HepG2 (cell line): ENCODE measurements at regions not wholly inside any gene's neighbourhood (a gene's known extent, or its start where the extent isn't known, plus 50 kb on each side); places are given as distances from the start of the nearest gene placed in this dataset.

Experiments
- CCDC6 ChIP-seq: sonication (generic); formaldehyde crosslinking; IDR thresholded peaks from 2 replicates; pipeline ENCODE4 v1.8.1; 2022; ENCODE audit warnings: mild to moderate bottlenecking, missing genetic modification reagents, moderate library complexity
- CENPX ChIP-seq: sonication (generic); formaldehyde crosslinking; IDR thresholded peaks from 2 replicates; pipeline ENCODE4 v1.9.0; 2021; ENCODE audit warnings: mild to moderate bottlenecking, missing genetic modification reagents, moderate library complexity
- GATAD2A ChIP-seq: IDR thresholded peaks from 2 replicates; pipeline ENCODE4 v1.6.1; 2016
- GPN1 ChIP-seq: sonication (generic); formaldehyde crosslinking; IDR thresholded peaks from 2 replicates; pipeline ENCODE4 v1.5.1; 2020; ENCODE audit warnings: missing genetic modification reagents, borderline replicate concordance
- HDAC6 ChIP-seq: fragments of 200-600 bp; sonication (generic); IDR thresholded peaks from 2 replicates; pipeline ENCODE4 v1.7.0; 2017; ENCODE audit warnings: mild to moderate bottlenecking, antibody characterized with exemption, low read length, low read depth
- HNRNPL ChIP-seq: fragments of 200-400 bp; formaldehyde crosslinking; IDR thresholded peaks from 2 replicates; pipeline ENCODE4 v1.6.1; 2017; ENCODE audit warnings: mild to moderate bottlenecking, low read depth, low read length
- JARID2 ChIP-seq: sonication (generic); formaldehyde crosslinking; IDR thresholded peaks from 2 replicates; pipeline ENCODE4 v1.8.1; 2023; ENCODE audit warnings: missing genetic modification reagents, inconsistent platforms; ENCODE audit not compliant: insufficient replicate concordance
- MATR3 ChIP-seq: sonication (generic); formaldehyde crosslinking; IDR thresholded peaks from 2 replicates; pipeline ENCODE4 v1.4.0; 2020; ENCODE audit warnings: missing genetic modification reagents
- SNRNP70 ChIP-seq: fragments of 200-400 bp; formaldehyde crosslinking; IDR thresholded peaks from 2 replicates; pipeline ENCODE4 v1.6.1; 2017; ENCODE audit warnings: mild to moderate bottlenecking, low read depth, low read length, moderate library complexity
- ZBTB42 ChIP-seq: sonication (generic); formaldehyde crosslinking; IDR thresholded peaks from 2 replicates; pipeline ENCODE4 v1.5.0; 2020; ENCODE audit warnings: mild to moderate bottlenecking, missing genetic modification reagents
- ZIK1 ChIP-seq: sonication (generic); formaldehyde crosslinking; IDR thresholded peaks from 2 replicates; pipeline ENCODE4 v1.5.0; 2020; ENCODE audit warnings: mild to moderate bottlenecking, low read depth, missing genetic modification reagents, borderline replicate concordance
- ZNF563 ChIP-seq: sonication (generic); formaldehyde crosslinking; IDR thresholded peaks from 2 replicates; pipeline ENCODE4 v1.8.0; 2022; ENCODE audit warnings: mild to moderate bottlenecking, moderate library complexity, missing genetic modification reagents
- ZNF652 ChIP-seq: IDR thresholded peaks from 2 replicates; pipeline ENCODE4 v1.6.1; 2016; ENCODE audit warnings: low read depth, borderline replicate concordance
- ZNF777 ChIP-seq: sonication (generic); formaldehyde crosslinking; IDR thresholded peaks from 2 replicates; pipeline ENCODE4 v1.4.0; 2020; ENCODE audit warnings: missing genetic modification reagents
- TF ChIP-seq, protein P1 (sequence below): sonication (generic); formaldehyde crosslinking; IDR thresholded peaks from 2 replicates; pipeline ENCODE4 v1.4.0; 2020; ENCODE audit warnings: mild to moderate bottlenecking, low read depth, missing genetic modification reagents
- TF ChIP-seq, protein P2 (sequence below): sonication (generic); formaldehyde crosslinking; conservative IDR thresholded peaks from 2 replicates; pipeline ENCODE4 v1.4.0; 2020; ENCODE audit warnings: missing genetic modification reagents
- TF ChIP-seq, protein P3 (sequence below): sonication (generic); formaldehyde crosslinking; IDR thresholded peaks from 2 replicates; pipeline ENCODE4 v1.5.0; 2020; ENCODE audit warnings: mild to moderate bottlenecking, missing genetic modification reagents
- TF ChIP-seq, protein P4 (sequence below): sonication (generic); formaldehyde crosslinking; IDR thresholded peaks from 2 replicates; pipeline ENCODE4 v1.4.0; 2020; ENCODE audit warnings: missing genetic modification reagents
- TF ChIP-seq, protein P5 (sequence below): fragments of 450-650 bp; IDR thresholded peaks from 2 replicates; pipeline ENCODE4 v1.6.1; 2017; ENCODE audit warnings: mild to moderate bottlenecking
- TF ChIP-seq, protein P6 (sequence below): sonication (generic); formaldehyde crosslinking; IDR thresholded peaks from 2 replicates; pipeline ENCODE4 v1.4.0; 2020; ENCODE audit warnings: mild to moderate bottlenecking, missing genetic modification reagents
- TF ChIP-seq, protein P7 (sequence below): sonication (generic); formaldehyde crosslinking; IDR thresholded peaks from 2 replicates; pipeline ENCODE4 v1.4.0; 2020; ENCODE audit warnings: mild to moderate bottlenecking, missing genetic modification reagents

DNA sequence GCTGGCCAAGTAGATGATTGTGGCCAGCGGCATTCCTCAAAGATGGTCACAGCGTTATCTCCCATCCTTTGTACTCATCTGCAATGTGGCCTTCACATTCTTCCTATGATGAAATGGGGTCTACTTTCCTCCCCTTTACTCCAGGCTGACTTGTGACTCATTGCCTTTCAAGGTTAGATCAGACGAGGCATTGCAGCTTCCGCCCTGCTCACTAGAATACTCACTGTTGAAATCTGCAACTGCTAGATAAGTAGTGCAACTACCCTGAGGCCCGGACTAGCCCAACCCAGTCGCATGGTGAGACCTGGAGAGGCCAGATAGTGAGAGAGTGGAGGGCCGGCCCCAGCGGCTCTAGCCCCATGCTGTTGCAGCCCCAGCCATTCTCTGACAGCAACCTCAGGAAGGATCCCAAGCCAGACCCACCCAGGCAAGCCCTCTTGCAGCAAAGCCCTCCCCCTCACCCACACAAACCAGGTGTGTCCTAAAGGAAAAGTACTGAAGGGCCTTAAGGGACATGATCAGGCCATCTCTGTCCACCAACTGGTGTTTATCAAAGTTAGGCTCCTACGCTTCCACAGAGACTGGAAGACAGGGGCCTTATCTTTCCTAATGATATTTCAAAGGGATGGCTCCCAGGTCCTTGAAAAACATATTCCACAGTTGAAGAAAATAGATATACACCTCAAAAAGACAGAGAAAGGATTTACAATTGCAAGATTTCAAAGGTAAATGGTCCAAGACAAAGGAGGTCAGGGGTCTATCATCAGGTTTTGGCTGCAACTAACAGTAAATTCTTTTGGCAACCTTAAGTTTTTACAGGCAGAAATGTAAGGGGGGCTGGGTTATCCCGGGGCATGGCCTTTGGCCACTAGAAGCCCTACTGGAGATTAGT, 107.2 kb upstream of the TRIM24 start (continued):
- TF ChIP-seq CCDC6 (CRISPR knock-in tag) (no peak; the same call in 1 of the 2 replicates), ZNF777 (no peak), SNRNP70 (no peak), ZNF563 (no peak), HNRNPL (no peak), HDAC6 (no peak), ZIK1 (CRISPR knock-in tag) (peak; percentile 69; the same call in 1 of the 2 replicates), ZBTB42 (CRISPR knock-in tag) (no peak), GATAD2A (CRISPR knock-in tag) (peak; percentile 100), MATR3 (CRISPR knock-in tag) (no peak), GPN1 (CRISPR knock-in tag) (no peak), ZNF652 (peak; percentile 6; the same call in 1 of the 2 replicates), JARID2 (CRISPR knock-in tag) (no peak), CENPX (CRISPR knock-in tag) (no peak)
- TF ChIP-seq, protein P1, sequence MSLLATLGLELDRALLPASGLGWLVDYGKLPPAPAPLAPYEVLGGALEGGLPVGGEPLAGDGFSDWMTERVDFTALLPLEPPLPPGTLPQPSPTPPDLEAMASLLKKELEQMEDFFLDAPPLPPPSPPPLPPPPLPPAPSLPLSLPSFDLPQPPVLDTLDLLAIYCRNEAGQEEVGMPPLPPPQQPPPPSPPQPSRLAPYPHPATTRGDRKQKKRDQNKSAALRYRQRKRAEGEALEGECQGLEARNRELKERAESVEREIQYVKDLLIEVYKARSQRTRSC, result no peak
- TF ChIP-seq, protein P2, sequence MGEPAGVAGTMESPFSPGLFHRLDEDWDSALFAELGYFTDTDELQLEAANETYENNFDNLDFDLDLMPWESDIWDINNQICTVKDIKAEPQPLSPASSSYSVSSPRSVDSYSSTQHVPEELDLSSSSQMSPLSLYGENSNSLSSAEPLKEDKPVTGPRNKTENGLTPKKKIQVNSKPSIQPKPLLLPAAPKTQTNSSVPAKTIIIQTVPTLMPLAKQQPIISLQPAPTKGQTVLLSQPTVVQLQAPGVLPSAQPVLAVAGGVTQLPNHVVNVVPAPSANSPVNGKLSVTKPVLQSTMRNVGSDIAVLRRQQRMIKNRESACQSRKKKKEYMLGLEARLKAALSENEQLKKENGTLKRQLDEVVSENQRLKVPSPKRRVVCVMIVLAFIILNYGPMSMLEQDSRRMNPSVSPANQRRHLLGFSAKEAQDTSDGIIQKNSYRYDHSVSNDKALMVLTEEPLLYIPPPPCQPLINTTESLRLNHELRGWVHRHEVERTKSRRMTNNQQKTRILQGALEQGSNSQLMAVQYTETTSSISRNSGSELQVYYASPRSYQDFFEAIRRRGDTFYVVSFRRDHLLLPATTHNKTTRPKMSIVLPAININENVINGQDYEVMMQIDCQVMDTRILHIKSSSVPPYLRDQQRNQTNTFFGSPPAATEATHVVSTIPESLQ (CRISPR knock-in tag), result no peak
- TF ChIP-seq, protein P3, sequence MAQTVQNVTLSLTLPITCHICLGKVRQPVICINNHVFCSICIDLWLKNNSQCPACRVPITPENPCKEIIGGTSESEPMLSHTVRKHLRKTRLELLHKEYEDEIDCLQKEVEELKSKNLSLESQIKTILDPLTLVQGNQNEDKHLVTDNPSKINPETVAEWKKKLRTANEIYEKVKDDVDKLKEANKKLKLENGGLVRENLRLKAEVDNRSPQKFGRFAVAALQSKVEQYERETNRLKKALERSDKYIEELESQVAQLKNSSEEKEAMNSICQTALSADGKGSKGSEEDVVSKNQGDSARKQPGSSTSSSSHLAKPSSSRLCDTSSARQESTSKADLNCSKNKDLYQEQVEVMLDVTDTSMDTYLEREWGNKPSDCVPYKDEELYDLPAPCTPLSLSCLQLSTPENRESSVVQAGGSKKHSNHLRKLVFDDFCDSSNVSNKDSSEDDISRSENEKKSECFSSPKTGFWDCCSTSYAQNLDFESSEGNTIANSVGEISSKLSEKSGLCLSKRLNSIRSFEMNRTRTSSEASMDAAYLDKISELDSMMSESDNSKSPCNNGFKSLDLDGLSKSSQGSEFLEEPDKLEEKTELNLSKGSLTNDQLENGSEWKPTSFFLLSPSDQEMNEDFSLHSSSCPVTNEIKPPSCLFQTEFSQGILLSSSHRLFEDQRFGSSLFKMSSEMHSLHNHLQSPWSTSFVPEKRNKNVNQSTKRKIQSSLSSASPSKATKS (CRISPR knock-in tag), result 0 out of 2 replicates have a peak, but pooled peaks have one; percentile 19
- TF ChIP-seq, protein P4, sequence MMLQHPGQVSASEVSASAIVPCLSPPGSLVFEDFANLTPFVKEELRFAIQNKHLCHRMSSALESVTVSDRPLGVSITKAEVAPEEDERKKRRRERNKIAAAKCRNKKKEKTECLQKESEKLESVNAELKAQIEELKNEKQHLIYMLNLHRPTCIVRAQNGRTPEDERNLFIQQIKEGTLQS (CRISPR knock-in tag), result peak; percentile 99
- TF ChIP-seq, protein P5, sequence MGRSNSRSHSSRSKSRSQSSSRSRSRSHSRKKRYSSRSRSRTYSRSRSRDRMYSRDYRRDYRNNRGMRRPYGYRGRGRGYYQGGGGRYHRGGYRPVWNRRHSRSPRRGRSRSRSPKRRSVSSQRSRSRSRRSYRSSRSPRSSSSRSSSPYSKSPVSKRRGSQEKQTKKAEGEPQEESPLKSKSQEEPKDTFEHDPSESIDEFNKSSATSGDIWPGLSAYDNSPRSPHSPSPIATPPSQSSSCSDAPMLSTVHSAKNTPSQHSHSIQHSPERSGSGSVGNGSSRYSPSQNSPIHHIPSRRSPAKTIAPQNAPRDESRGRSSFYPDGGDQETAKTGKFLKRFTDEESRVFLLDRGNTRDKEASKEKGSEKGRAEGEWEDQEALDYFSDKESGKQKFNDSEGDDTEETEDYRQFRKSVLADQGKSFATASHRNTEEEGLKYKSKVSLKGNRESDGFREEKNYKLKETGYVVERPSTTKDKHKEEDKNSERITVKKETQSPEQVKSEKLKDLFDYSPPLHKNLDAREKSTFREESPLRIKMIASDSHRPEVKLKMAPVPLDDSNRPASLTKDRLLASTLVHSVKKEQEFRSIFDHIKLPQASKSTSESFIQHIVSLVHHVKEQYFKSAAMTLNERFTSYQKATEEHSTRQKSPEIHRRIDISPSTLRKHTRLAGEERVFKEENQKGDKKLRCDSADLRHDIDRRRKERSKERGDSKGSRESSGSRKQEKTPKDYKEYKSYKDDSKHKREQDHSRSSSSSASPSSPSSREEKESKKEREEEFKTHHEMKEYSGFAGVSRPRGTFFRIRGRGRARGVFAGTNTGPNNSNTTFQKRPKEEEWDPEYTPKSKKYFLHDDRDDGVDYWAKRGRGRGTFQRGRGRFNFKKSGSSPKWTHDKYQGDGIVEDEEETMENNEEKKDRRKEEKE, result no peak
- TF ChIP-seq, protein P6, sequence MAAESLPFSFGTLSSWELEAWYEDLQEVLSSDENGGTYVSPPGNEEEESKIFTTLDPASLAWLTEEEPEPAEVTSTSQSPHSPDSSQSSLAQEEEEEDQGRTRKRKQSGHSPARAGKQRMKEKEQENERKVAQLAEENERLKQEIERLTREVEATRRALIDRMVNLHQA, result no peak
- TF ChIP-seq, protein P7, sequence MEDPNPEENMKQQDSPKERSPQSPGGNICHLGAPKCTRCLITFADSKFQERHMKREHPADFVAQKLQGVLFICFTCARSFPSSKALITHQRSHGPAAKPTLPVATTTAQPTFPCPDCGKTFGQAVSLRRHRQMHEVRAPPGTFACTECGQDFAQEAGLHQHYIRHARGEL (CRISPR knock-in tag), result no peak
